Right lobe of liver (tissue), 6 donors: ENCODE measurements at regions not wholly inside any gene's neighbourhood (a gene's known extent, or its start where the extent isn't known, plus 50 kb on each side); places are given as distances from the start of the nearest gene placed in this dataset.
"Not testable (repeated sequence)": the region's sequence is repeated elsewhere in the genome, so short reads cannot be mapped to it uniquely, and the experiment has no call there.

ENCODE experiments used
- ATAC-seq, 4 donors: fragments of 200-7000 bp; cut with Tn5 transposase; one replicate each; pipeline ENCODE4 v1.9.1; 2020; ENCODE audit warnings: mild to moderate bottlenecking in 4 of 4, moderate library complexity in 4 of 4
- DNase-seq, 3 donors: peaks; one replicate each; pipeline ENCODE4 v3.0.0-alpha.2; 2020
- H3K27ac ChIP-seq, 3 donors: fragments of 200-600 bp; one replicate each; pipeline ENCODE4 v1.8.0; 2022
- H3K27me3 ChIP-seq, 2 donors: fragments of 200-600 bp; one replicate each; pipeline ENCODE4 v1.8.0; 2022
- H3K36me3 ChIP-seq, 4 donors: fragments of 200-600 bp; sonication (generic) in 1 of 4; one replicate each; pipeline versions ENCODE4 v1.5.1 to v1.8.0; 2017 to 2022; ENCODE audit warnings: control low read depth in 1 of 4
- H3K4me1 ChIP-seq, 4 donors: fragments of 200-600 bp; sonication (generic) in 1 of 4; one replicate each; pipeline versions ENCODE4 v1.5.1 to v1.8.0; 2017 to 2022; ENCODE audit warnings: control low read depth in 1 of 4
- H3K4me3 ChIP-seq, 3 donors: fragments of 200-600 bp; one replicate each; pipeline ENCODE4 v1.8.0; 2022
- H3K9me3 ChIP-seq, 4 donors: fragments of 200-600 bp; sonication (generic) in 1 of 4; one replicate each; pipeline versions ENCODE4 v1.5.1 to v1.8.0; 2017 to 2022; ENCODE audit warnings: control low read depth in 1 of 4
- CTCF ChIP-seq, 4 donors: fragments of 200-600 bp in 3 of 4; fragments of 450-650 bp in 1 of 4; IDR thresholded peaks; one replicate each; pipeline versions ENCODE4 v1.5.1 to v1.8.0; 2016 to 2022; ENCODE audit warnings: antibody characterized with exemption in 4 of 4, mild to moderate bottlenecking in 2 of 4
- POLR2A ChIP-seq: fragments of 450-650 bp; IDR thresholded peaks from one replicate; pipeline ENCODE4 v1.6.1; 2017; ENCODE audit warnings: antibody characterized with exemption, mild to moderate bottlenecking
- WGBS: methylation state at CpG from one replicate; pipeline ENCODE4 v1.1.6; 2018; ENCODE audit warnings: low coverage, low lambda C conversion rate; ENCODE audit not compliant: insufficient coverage; ENCODE audit errors: missing lambda C conversion rate; 5-methylcytosine and 5-hydroxymethylcytosine counted together
- intact Hi-C, 2 donors: fragments of 100-400 bp; cut with DNase I; formaldehyde crosslinking; loops; one replicate each; pipeline versions ENCODE4 v1.11.2 to v1.14.1; 2022
- donor health status: DM: no; HTN: yes; CAD: no.
- donor health status: DM: no; HTN: no; CAD: no.
- donor health status: DM: no; HTN: no; CAD: no.
- donor health status: DM: no; HTN: yes; CAD: no.
- donor health status: DM: no; HTN: yes; CAD: no.

DNA sequence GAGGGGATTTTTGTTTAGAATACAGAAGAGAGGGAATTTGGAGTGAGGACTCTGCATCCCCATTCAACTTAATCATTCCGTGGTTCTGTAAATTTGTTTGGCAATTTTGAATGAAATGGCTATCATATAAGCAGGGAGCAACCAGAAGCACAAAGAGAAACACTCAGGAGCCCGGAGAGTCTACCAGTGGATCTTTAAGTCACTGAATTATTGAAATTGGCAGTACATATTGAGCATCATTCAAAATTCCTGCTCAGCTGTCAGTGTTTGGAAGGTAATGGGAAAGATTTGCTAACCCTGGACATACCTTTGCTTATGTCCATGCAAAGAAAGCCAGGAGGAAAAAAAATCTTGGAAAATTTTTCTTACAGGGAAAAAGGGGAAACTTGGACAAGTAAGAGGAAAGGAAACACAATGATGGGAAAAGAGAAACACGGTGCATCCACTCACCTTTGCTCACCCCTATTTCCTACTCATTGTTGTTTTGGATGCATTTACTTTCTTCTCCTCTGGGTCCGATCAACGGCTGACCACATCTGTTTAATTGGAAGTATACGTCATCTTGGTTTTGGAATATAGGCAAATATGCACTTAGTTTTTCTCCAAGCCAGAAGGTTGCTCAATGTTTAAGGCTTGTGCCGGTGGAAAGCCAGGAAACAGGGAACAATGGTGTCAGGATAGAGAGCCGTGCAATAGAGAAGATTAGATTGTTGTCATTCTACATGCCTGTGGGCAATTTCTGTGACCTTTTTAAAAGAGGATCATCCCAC, 243.0 kb upstream of the LYPLAL1 start:
- Histone ChIP-seq H3K4me1 (no peaks in the 10 kb centered on the region), H3K27ac (no peak overlapping the region), H3K36me3 (no peaks in the 10 kb centered on the region), H3K27me3 (no peaks in the 10 kb centered on the region), H3K9me3 (no peaks in the 10 kb centered on the region), H3K4me3 (no peak overlapping the region)
- no peak for TF ChIP-seq CTCF (IDR thresholded peaks at IDR 0.05)
- no peak for TF ChIP-seq POLR2A
- intact Hi-C loops, result no loop called here
- DNase-seq (no peak), ATAC-seq (peak in 1 of 4 donors; percentile 39)
- 32% methylated on average over 8 of the region's 8 CpGs for WGBS

- no peak for ATAC-seq
- intact Hi-C loops, result no loop called here
- no peak for DNase-seq
- Histone ChIP-seq H3K27me3 (no peaks in the 10 kb centered on the region), H3K4me3 (no peak overlapping the region), H3K4me1 (no peaks in the 10 kb centered on the region), H3K36me3 (no peaks in the 10 kb centered on the region), H3K9me3 (peaks cover 0 to 5% (median 0%) of the 10 kb centered on the region in 4 donors), H3K27ac (no peak overlapping the region)
- TF ChIP-seq POLR2A, result no peak
- 62% methylated on average over 2 of the region's 2 CpGs for WGBS
Measured at GRCh38 chr1:218931324-218931723, 242.4 kb upstream of the LYPLAL1 start.

- ATAC-seq (no peak), DNase-seq (no peak)
- no peak for TF ChIP-seq POLR2A
- no peak for TF ChIP-seq CTCF (IDR thresholded peaks at IDR 0.05)
- WGBS, result 52% methylated on average over 1 of the region's 1 CpG
- no peak overlapping the region for H3K27ac ChIP-seq
- H3K36me3 ChIP-seq, result no peaks in the 10 kb centered on the region
- no peak overlapping the region for H3K4me3 ChIP-seq
- intact Hi-C loops, result no loop called here
- no peaks in the 10 kb centered on the region for H3K27me3 ChIP-seq
- peaks cover 0 to 5% (median 0%) of the 10 kb centered on the region in 4 donors for H3K9me3 ChIP-seq
- no peaks in the 10 kb centered on the region for H3K4me1 ChIP-seq
Measured at GRCh38 chr1:218933513-218933912, 240.2 kb upstream of the LYPLAL1 start.

- DNase-seq, H3K27ac ChIP-seq, H3K4me3 ChIP-seq, ATAC-seq, H3K4me1 ChIP-seq, H3K27me3 ChIP-seq, H3K9me3 ChIP-seq, H3K36me3 ChIP-seq, intact Hi-C loops: not testable (repeated sequence)
- 69% methylated on average over 2 of the region's 2 CpGs for WGBS
Measured at GRCh38 chr1:218935408-218935807, 238.3 kb upstream of the LYPLAL1 start.

- 0% methylated on average over 1 of the region's 1 CpG for WGBS
- ATAC-seq (no peak), DNase-seq (no peak)
- TF ChIP-seq CTCF (IDR thresholded peaks at IDR 0.05) (no peak), POLR2A (no peak)
- Histone ChIP-seq H3K4me3 (no peak overlapping the region), H3K9me3 (peaks cover 0 to 5% (median 0%) of the 10 kb centered on the region in 4 donors), H3K27ac (no peak overlapping the region), H3K36me3 (no peaks in the 10 kb centered on the region), H3K4me1 (no peaks in the 10 kb centered on the region), H3K27me3 (no peaks in the 10 kb centered on the region)
- intact Hi-C loops, result no loop called here
Measured at GRCh38 chr1:218938259-218938658, 235.4 kb upstream of the LYPLAL1 start.
